Testis (tissue), 2 donors: ENCODE measurements at regions not wholly inside any gene's neighbourhood (a gene's known extent, or its start where the extent isn't known, plus 50 kb on each side); places are given as distances from the start of the nearest gene placed in this dataset.

ENCODE experiments used
- DNase-seq: peaks from one replicate; pipeline ENCODE4 v3.0.0-alpha.2; 2019
- H3K27ac ChIP-seq, 2 donors: fragments of 200-600 bp; sonication (generic); one replicate each; pipeline ENCODE4 v1.5.1; 2019
- H3K27me3 ChIP-seq: fragments of 200-600 bp; sonication (generic); one replicate; pipeline ENCODE4 v1.5.1; 2019
- H3K36me3 ChIP-seq: fragments of 200-600 bp; sonication (generic); one replicate; pipeline ENCODE4 v1.5.1; 2017; ENCODE audit warnings: low read depth; ENCODE audit errors: missing control alignments
- H3K4me1 ChIP-seq: fragments of 200-600 bp; sonication (generic); one replicate; pipeline ENCODE4 v1.5.1; 2019
- H3K4me3 ChIP-seq, 2 donors: fragments of 200-600 bp; sonication (generic); one replicate each; pipeline ENCODE4 v1.5.1; 2017 to 2019
- H3K9me3 ChIP-seq: fragments of 200-600 bp; sonication (generic); one replicate; pipeline ENCODE4 v1.5.1; 2017
- CTCF ChIP-seq, 3 experiments: fragments of 450-650 bp in 2 of 3; fragments of 200-600 bp in 1 of 3; sonication (generic) in 1 of 3; IDR thresholded peaks; one replicate each; pipeline ENCODE4 v1.5.1; 2016 to 2019; ENCODE audit warnings: antibody characterized with exemption in 3 of 3, mild to moderate bottlenecking in 2 of 3, moderate library complexity in 1 of 3
- POLR2A ChIP-seq: fragments of 450-650 bp; IDR thresholded peaks from one replicate; pipeline ENCODE4 v1.6.1; 2017; ENCODE audit warnings: antibody characterized with exemption, mild to moderate bottlenecking, moderate library complexity
- WGBS, 2 donors: methylation state at CpG; one replicate each; pipeline ENCODE4 v1.1.5; 2018; 5-methylcytosine and 5-hydroxymethylcytosine counted together
- intact Hi-C: fragments of 100-400 bp; cut with DNase I; formaldehyde crosslinking; loops from one replicate; pipeline ENCODE4 v1.15.1; 2023; ENCODE audit warnings: low total_unique reads

GRCh38 chr14:54339771-54340170, 57.0 kb upstream of the CDKN3 start:
- H3K4me3 ChIP-seq: no peak overlapping the region
- intact Hi-C loops: loop anchor here (10.0 kb wide), 1 partner anchor 795 kb away; no protein-coding TSS in a partner anchor
- 69 to 86% methylated on average over 2 of the region's 2 CpGs for WGBS, 2 donors
- H3K27me3 ChIP-seq: no peaks in the 10 kb centered on the region
- no peak overlapping the region for H3K27ac ChIP-seq
- no peak for DNase-seq
- H3K4me1 ChIP-seq: no peaks in the 10 kb centered on the region
- H3K9me3 ChIP-seq: no peaks in the 10 kb centered on the region
- TF ChIP-seq CTCF (IDR thresholded peaks at IDR 0.05): no peak
- TF ChIP-seq POLR2A: no peak
- H3K36me3 ChIP-seq: no peaks in the 10 kb centered on the region

GRCh38 chr14:54342806-54343205, 54.0 kb upstream of the CDKN3 start:
- Histone ChIP-seq H3K4me3 (no peak overlapping the region), H3K9me3 (no peaks in the 10 kb centered on the region), H3K36me3 (no peaks in the 10 kb centered on the region), H3K27ac (no peak overlapping the region), H3K4me1 (no peaks in the 10 kb centered on the region), H3K27me3 (no peaks in the 10 kb centered on the region)
- TF ChIP-seq POLR2A: no peak
- no peak for TF ChIP-seq CTCF (IDR thresholded peaks at IDR 0.05)
- intact Hi-C loops: loop anchor here (10.0 kb wide), 1 partner anchor 798 kb away; no protein-coding TSS in a partner anchor
- 85 to 95% methylated on average over 3 of the region's 3 CpGs for WGBS, 2 donors
- no peak for DNase-seq

- H3K4me1 ChIP-seq: no peaks in the 10 kb centered on the region
- DNase-seq: no peak
- intact Hi-C loops: loop anchor here (10.0 kb wide), 1 partner anchor 799 kb away; no protein-coding TSS in a partner anchor
- H3K27ac ChIP-seq: no peak overlapping the region
- H3K36me3 ChIP-seq: no peaks in the 10 kb centered on the region
- 70 to 74% methylated on average over 18 of the region's 18 CpGs for WGBS, 2 donors
- no peak for TF ChIP-seq CTCF (IDR thresholded peaks at IDR 0.05)
- no peak for TF ChIP-seq POLR2A
- no peaks in the 10 kb centered on the region for H3K9me3 ChIP-seq
- H3K27me3 ChIP-seq: no peaks in the 10 kb centered on the region
- H3K4me3 ChIP-seq: no peak overlapping the region
Observed at GRCh38 chr14:54343272-54344121, 53.3 kb upstream of the CDKN3 start.

GRCh38 chr14:54344445-54344844, 52.4 kb upstream of the CDKN3 start:
- no peak for DNase-seq
- WGBS, 2 donors: 49 to 60% methylated on average over 6 of the region's 6 CpGs
- no peaks in the 10 kb centered on the region for H3K9me3 ChIP-seq
- intact Hi-C loops: loop anchor here (10.0 kb wide), 1 partner anchor 800 kb away; no protein-coding TSS in a partner anchor
- no peaks in the 10 kb centered on the region for H3K36me3 ChIP-seq
- H3K4me1 ChIP-seq: peaks cover 2% of the 10 kb centered on the region
- no peak for TF ChIP-seq CTCF (IDR thresholded peaks at IDR 0.05)
- no peak for TF ChIP-seq POLR2A
- H3K27me3 ChIP-seq: no peaks in the 10 kb centered on the region
- no peak overlapping the region for H3K4me3 ChIP-seq
- no peak overlapping the region for H3K27ac ChIP-seq
